Stimulated activated CD8-positive, alpha-beta memory T cell treated with anti-CD3 and anti-CD28 coated beads, Interleukin-2, amount 100 ng/mL, for 1 hour (primary cell): ENCODE measurements at regions not wholly inside any gene's neighbourhood (a gene's known extent, or its start where the extent isn't known, plus 50 kb on each side); places are given as distances from the start of the nearest gene placed in this dataset.
"Not testable (repeated sequence)": the region's sequence is repeated elsewhere in the genome, so short reads cannot be mapped to it uniquely, and the experiment has no call there.

Experiments
- DNase-seq, 2 donors: peaks; one replicate each; pipeline ENCODE4 v3.0.0-alpha.2; 2020; ENCODE audit warnings: low read depth in 2 of 2

DNA sequence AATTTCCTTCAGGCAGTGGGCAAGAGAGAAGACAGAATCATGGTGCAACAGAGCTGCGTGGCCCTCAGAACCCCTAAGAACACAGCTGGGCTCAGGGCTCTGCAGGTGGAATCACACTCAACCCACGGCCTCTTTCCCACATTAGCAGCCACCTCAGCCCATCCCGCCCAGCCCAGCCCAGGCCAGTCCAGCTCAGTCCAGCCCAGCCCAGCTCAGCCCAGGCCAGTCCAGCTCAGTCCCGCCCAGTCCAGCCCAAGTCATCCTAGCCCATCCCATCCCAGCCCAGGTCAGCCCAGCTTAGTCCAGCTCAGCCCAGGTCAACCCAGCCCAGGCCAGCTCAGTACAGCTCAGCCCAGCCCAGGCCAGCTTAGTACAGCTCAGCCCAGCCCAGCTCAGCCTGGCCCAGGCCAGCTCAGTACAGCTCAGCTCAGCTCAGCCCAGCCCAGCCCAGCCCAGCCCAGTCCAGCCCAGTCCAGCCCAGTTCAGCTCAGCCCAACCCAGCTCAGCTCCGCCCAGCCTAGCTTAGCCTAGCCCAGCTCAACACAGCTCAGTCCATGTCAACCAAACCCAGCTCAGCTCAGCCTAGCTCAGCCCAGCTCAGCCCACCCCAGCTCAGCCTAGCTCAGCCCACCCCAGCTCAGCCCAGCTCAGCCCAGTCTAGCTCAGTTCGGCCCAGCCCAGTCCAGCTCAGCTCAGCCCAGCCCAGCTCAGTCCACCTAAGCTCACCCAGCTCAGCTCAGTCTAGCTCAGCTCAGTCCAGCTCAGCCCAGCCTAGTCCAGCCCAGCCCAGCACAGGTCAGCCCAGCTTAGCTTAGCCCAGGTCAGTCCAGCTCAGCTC, 183.1 kb downstream of the TMEM121 start:
- DNase-seq, result no peak

DNA sequence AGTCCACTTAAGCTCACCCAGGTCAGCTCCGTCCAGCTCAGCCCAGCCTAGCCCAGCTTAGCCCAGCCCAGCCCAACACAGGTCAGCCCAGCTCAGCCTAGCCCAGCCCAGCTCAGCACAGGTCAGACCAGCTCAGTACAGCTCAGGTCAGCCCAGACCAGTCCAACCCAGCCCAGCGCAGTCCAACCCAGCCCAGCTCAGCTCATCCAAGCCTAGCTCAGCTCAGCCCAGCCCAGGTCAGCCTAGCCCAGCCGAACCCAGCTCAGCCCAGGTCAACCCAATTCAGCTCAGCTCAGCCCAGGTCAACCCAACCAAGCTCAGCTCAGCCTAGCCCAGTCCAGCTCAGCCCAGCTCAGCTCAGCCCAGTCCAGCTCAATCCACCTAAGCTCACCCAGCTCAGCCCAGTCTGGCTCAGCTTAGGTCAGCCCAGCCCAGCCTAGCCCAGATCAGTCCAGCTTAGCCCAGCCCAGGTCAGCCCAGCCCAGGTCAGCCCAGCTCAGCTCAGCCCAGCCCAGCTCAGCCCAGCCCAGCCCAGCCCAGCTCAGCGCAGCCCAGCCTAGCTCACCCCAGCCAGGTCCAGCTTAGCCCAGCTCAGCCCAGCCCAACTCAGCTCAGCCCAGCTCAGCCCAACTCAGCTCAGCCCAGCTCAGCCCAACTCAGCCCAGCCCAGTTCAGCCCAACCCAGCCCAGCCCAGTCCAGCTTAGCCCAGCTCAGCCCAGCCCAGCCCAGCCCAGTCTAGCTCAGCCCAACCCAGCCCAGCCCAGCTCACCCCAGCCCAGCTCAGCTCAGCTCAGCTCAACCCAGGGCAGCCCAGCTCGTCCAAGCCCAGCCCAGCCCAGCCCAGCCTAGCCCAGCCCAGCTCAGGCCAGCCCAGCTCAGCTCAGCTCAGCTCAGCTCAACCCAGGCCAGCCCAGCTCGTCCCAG, 184.0 kb downstream of the TMEM121 start:
- no peak for DNase-seq

DNA sequence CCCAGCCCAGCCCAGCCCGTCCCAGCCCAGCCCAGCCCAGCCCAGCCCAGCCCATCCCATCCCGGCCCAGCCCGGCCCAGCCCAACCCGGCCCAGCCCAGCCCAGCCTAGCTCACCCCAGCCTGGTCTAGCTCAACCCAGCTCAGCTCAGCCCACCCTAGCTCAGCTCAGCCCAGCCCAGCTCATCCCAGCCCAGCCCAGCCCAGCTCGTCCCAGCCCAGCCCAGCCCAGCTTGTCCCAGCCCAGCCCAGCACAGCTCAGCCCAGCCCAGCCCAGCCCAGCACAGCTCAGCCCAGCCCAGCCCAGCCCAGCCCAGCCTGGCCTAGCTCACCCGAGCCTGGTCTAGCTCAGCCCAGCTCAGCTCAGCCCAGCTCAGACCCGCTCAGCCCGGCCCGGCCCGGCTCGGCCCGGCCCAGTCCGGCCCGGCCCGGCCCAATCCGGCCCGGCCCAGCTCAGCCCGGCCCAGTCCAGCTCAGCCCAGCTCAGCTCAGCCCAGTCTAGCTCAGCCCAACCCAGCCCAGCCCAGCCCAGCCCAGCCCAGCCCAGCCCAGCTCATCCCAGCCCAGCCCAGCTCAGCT, 184.7 kb downstream of the TMEM121 start:
- DNase-seq, result no peak

DNA sequence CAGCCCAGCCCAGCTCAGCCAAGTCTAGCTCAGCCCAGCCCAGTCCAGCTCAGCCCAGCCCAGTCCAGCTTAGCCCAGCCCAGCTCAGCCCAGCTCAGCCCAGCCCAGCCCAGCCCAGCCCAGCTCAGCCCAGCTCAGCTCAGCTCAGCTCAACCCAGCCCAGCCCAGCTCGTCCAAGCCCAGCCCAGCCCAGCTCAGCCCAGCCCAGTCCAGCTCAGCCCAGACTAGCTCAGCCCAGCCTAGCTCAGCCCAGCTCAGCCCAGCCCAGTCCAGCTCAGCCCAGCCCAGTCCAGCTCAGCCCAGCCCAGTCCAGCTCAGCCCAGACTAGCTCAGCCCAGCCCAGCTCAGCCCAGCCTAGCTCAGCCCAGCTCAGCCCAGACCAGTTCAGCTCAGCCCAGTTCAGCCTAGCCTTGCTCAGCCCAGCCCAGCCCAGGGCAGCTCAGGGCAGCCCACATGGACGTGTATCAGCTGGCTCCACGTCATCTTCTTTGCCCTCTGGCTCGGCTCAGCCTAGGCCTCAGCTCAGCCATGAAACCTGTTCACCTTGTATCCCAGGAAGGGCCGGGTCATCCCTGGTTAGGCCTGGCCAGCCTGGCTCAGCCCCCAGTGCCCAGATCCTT, 185.6 kb downstream of the TMEM121 start:
- DNase-seq, result no peak

DNA sequence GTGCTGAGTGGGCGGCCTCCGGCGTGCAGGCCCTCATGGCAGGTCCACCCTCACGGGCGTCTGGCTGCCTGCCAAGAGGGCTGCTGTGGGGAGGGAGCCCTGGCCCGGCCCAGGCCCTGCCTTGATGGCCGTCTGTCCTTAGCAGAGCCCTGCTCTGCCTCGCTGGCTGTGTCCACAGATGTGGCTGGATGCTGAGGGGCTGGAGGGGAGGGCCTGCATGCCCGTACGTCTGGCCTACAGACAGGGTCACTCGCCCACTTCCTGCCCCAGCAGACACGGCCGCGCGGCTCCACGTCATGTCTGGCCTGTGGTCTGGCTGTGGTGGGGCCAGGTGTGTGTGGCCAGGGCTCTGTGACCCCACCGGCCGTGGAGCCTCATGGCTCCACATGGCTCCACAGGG, 186.3 kb downstream of the TMEM121 start:
- not testable (repeated sequence) for DNase-seq

DNA sequence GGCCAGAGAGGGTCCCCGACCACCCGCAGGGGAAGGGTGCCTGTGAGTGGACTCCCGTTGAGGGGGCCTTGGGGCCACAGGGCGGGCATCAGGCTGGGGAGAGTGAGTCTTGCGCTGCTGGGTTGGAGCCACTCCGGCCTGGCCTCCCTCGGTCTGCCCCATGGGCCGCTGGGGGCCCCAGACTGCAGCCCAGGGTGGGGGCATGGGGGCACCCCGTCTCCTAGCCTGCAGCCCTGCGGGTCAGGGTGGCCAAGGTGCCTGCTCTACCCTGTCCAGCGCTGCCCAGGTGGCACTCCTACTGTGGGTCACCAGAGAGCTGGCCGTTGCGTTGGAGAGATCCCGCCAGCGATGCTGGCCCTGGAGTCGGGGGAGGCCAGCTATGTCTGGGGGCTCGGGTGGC, 186.8 kb downstream of the TMEM121 start:
- DNase-seq, result not testable (repeated sequence)

DNA sequence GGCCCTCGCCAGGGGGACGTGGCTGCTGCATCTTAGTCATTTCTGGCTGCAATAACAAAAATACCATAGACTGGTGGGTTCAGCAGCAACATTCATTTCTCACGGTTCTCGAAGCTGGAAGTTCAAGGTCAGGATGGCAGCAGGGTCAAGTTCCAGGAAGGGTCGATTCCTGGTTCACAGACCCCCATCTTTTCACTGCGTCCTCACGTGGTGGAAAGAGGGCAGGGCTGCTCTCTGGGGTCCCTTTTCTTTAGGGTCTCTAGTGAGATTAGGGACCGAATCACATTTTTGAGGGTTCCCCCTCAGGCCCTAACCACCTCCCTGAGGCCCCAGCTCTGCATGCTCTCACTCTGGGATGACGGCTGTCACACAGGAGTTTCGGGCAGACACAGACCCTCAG, 187.5 kb downstream of the TMEM121 start:
- DNase-seq, result not testable (repeated sequence)

DNA sequence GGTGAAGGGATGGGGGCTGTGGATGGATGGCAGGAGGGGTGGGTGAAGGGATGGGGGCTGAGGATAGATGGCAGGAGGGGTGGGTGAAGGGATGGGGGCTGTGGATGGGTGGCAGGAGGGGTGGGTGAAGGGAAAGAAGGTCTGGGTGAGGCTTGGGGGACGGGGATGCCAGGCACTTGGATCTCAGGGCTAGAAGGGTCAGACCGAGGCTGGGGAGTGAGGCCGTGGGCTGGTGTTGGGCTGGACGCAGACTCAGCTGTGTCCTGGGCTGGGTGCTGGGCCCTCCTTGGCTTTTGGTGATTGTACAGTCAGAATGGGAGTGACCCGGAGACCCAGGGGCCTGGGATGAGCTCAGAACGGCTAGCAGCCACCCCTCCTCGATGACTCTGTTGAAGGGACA, 192.4 kb downstream of the TMEM121 start:
- not testable (repeated sequence) for DNase-seq

DNA sequence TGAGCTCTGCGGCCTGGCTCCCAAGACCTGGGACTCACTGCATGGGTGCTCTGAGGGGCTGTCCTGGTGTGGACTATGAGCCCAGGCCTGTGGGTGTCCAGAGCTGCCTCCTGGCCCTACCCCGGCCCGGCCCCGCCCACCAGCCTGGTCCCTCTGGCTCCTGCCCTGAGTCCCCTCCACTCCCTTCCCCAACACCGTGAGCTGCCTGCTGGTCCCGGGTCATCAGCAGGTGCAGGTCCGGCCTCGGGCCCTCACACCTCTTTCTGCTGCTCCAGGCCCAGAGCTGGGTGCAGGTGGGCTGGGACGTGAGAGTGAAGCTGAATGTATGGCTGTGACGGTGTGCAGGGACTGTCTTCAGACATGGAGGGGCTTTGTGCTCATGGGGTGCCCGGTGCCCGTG, 193.7 kb downstream of the TMEM121 start:
- DNase-seq, result not testable (repeated sequence)

- DNase-seq, result not testable (repeated sequence)
Observed at GRCh38 chr14:105720852-105721601, 194.6 kb downstream of the TMEM121 start.

- not testable (repeated sequence) for DNase-seq
Observed at GRCh38 chr14:105721602-105721970, 195.2 kb downstream of the TMEM121 start.

DNA sequence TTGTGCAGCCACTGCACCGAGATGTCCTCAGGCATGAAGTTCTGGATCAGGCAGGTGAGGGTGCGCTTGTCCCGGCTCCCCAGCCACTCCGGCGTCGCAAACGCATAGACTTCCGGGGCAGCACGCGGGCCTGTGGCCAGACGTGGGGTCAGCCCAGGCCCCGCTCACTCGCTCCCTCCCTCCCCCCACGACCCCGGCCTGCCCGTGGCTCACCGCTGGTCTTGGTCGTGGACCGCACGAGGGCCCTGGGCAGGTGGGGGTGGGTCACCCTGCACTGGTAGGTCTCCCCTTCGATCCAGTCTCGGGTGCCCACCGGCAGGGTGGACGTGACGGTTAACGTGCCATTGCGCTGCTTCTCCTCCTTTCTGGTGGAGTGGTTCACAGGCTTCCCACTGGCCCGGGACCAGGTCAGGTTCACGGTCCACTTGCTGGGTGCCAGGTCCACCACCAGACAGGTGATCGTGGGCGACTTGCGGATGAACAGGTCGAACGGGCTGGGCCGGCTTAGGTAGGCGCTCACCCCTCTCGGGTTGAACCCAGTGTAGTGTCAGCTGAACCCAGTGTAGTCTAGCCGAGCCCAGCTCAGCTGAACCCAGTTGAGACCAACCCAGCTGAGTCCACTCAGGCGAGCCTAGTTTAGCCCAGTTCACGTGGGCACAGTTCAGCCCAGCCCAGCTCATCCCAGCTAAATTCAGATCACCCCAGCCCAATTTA, 195.8 kb downstream of the TMEM121 start:
- not testable (repeated sequence) for DNase-seq

DNA sequence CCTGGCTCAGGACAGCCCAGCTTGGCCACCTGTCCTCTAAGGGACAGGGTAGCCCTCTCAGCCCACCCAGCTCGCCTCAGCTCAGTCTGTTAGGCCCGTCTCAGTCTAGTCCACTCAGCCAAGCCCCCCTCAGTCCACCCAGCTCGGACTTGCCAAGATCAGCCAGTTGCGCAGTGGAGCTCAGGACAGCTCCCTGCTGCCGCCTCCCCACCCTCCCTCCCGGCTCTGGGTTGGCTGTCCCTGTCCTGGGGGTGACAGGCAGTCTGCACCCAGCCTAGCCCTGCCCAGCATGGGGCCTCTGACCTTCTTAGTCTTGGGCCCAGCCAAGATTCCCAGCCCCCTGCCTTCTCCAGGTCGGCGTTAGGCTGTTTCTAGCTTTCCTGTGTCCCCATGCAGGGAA, 196.9 kb downstream of the TMEM121 start:
- DNase-seq, result not testable (repeated sequence)

DNA sequence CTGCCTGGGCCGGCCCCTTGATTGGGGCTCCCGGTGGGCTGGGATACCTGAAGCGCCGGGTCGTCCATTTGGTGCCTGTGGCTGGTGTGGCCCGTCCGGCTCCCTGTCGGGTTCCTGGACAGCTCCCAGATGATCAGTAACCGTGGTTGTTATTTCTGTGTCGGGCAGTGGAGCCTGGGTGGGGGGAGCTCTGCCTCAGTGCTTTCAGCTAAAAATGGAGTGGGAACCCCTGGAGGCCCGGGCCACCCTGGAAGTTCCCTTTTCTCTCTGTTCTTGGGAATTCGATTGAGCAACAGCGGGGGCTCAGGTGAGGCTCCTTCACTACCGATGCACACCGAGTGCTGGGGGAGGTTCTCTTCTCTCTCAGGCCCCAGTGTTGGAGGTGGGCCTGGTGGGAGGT, 197.4 kb downstream of the TMEM121 start:
- not testable (repeated sequence) for DNase-seq

DNA sequence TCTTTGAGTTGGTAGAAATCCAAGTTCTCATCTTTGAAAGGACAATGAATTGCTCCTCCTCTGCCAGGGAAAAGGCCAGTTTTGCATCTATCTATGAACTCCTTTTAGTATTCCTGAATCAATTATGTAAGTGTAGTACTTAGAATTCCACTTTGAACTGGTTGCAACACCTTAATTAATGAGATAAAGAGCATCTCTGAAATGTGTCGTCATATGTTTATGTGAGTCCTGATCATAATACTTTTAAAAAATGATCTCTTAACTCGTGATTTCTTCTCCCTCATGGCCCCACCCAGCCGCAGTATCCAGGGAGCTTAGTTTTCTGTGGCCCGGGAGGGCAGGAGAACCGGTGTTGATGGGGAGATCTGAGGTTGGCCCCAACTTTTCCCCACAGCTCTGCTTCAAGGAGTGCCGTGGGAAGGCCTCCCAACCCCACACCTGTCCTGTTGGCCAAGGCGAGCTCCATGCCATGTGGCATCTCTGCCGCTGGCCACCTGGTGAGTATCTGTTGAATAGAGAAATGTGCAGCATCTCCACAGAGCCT, 203.5 kb downstream of the TMEM121 start:
- DNase-seq, result not testable (repeated sequence)

DNA sequence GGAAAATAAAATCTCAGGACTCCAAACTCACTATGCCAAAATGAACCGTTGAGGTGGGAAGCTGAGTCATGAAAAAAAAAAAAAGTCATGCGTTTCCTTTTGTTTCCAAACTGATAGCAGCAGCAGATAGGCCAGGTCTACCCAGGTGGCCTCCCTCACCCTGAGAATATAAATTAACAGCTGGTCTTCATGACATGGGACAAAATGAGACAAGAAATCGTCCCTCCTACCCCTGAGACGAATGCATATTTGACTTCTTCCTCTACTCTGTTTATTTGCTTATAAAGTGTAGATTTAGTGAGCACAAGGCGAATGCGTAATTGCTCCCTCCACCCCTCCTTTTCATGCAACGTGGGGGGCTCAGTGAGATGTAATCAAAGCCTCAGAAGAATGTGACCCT, 204.3 kb downstream of the TMEM121 start:
- not testable (repeated sequence) for DNase-seq

- not testable (repeated sequence) for DNase-seq
Observed at GRCh38 chr14:105731221-105731985, 205.0 kb downstream of the TMEM121 start.

DNA sequence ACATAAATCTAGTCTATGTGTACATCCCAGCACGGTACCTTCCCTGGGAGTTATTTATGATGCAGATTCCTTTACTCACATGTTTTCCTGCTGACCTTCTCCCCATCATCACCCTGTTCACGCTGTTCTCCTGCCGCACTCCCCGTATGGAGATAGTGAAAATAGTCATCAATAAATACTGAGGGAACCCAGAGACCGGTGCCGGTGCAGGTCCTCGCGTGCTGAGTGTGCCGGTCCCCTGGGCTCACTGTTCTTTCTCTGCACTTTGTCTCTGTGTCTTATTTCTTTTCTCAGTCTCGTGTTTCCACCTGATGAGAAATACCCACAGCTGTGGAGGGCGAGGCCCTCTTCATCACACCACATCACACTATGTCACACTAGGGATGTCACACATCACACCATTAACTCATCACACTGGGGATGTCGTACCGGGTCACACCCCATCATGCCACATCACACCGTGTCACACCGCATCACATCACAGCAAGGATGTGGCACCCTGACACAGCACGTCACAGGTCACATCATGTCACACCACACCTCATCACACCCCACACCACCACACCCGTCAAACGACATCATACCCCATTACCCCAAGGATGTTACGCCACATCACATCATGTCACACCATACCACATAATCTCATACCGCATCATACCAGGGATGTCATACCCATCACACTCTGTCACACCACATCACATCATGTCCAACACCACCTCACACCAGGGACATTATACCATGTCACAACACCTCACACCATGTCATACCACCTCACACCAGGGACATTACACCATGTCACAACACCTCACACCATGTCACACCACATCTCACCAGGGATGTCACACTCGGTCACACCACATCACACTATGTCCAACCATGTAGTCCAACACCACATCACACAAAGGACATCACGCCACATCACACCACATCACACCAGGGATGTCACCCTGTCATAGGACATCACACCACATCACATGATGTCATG, 207.0 kb downstream of the TMEM121 start:
- no peak for DNase-seq
